Colonic mucosa (tissue), 4 donors: ENCODE measurements at regions not wholly inside any gene's neighbourhood (a gene's known extent, or its start where the extent isn't known, plus 50 kb on each side); places are given as distances from the start of the nearest gene placed in this dataset.

Experiments
- DNase-seq: peaks from one replicate; pipeline ENCODE4 v3.0.0-alpha.2; 2020
- H3K27ac ChIP-seq: fragments of 200-600 bp; one replicate; pipeline ENCODE4 v1.8.0; 2021
- H3K27me3 ChIP-seq: fragments of 200-600 bp; one replicate; pipeline ENCODE4 v1.8.0; 2021
- H3K36me3 ChIP-seq: fragments of 200-600 bp; one replicate; pipeline ENCODE4 v1.8.0; 2021
- H3K4me1 ChIP-seq: fragments of 200-600 bp; one replicate; pipeline ENCODE4 v1.8.0; 2021; ENCODE audit warnings: mild to moderate bottlenecking
- H3K4me3 ChIP-seq: fragments of 200-600 bp; one replicate; pipeline ENCODE4 v1.8.0; 2021
- H3K9ac ChIP-seq, 2 donors: one replicate each; pipeline ENCODE4 v1.7.0; 2013; ENCODE audit warnings: control low read depth in 2 of 2, low read depth in 2 of 2, low read length in 2 of 2
- H3K9me3 ChIP-seq: fragments of 200-600 bp; one replicate; pipeline ENCODE4 v1.8.0; 2021
- intact Hi-C: fragments of 100-400 bp; cut with DNase I; formaldehyde crosslinking; loops from one replicate; pipeline ENCODE4 v1.14.1; 2022
- TF ChIP-seq, protein P1 (sequence below): fragments of 200-600 bp; IDR thresholded peaks from one replicate; pipeline ENCODE4 v1.8.0; 2022; ENCODE audit warnings: antibody characterized with exemption, mild to moderate bottlenecking
- donor health status: healthy.
- donor health status: DM: no; HTN: no; CAD: no.
- donor health status: DM: no; HTN: no; CAD: no.

DNA sequence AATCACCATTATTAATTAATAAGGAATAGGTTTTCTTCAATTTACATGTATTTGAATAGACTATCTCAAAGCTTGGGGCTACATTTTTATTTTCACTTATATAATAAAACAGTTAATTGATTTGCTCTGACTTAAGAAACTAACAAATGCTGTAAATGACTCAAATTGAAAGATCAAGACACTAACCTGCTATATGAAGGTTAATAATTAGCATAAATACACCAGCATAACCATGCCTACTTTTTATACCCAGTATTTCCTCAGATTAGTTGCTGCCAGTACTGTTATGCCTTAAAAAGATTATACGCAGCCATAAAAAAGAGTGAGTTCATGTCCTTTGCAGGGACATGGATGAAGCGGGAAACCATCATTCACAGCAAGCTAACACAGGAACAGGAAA lies 1545.1 kb downstream of the AMY1C start:
- TF ChIP-seq, protein P1, sequence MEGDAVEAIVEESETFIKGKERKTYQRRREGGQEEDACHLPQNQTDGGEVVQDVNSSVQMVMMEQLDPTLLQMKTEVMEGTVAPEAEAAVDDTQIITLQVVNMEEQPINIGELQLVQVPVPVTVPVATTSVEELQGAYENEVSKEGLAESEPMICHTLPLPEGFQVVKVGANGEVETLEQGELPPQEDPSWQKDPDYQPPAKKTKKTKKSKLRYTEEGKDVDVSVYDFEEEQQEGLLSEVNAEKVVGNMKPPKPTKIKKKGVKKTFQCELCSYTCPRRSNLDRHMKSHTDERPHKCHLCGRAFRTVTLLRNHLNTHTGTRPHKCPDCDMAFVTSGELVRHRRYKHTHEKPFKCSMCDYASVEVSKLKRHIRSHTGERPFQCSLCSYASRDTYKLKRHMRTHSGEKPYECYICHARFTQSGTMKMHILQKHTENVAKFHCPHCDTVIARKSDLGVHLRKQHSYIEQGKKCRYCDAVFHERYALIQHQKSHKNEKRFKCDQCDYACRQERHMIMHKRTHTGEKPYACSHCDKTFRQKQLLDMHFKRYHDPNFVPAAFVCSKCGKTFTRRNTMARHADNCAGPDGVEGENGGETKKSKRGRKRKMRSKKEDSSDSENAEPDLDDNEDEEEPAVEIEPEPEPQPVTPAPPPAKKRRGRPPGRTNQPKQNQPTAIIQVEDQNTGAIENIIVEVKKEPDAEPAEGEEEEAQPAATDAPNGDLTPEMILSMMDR: no peak
- Histone ChIP-seq H3K4me3 (no peak overlapping the region), H3K27me3 (no peaks in the 10 kb centered on the region), H3K4me1 (no peaks in the 10 kb centered on the region), H3K36me3 (no peaks in the 10 kb centered on the region), H3K9ac (no peak overlapping the region), H3K27ac (no peak overlapping the region), H3K9me3 (no peaks in the 10 kb centered on the region)
- intact Hi-C loops: no loop called here
- DNase-seq: no peak

DNA sequence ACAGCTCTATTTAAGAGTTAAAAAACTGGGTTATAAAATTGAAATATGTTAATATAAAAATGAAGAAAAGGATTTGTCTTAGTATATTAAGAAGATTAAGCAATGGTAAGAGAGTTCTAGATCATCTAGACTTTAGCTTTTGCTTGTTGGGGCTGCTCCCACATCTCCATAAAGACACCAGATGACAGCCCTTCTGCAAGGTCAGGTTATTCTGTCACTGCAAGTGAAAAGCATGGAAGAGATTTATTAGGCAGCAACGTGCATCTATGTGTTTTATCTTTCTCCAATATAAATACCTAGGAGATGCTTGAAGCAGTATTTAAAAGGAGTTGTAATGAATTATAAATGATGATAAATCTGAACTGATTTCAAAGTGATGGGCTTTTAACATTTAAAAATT lies 1560.4 kb downstream of the AMY1C start:
- H3K27ac ChIP-seq: no peak overlapping the region
- intact Hi-C loops: no loop called here
- H3K9ac ChIP-seq: no peak overlapping the region
- H3K4me3 ChIP-seq: no peak overlapping the region
- no peak for DNase-seq
- H3K27me3 ChIP-seq: no peaks in the 10 kb centered on the region
- no peaks in the 10 kb centered on the region for H3K36me3 ChIP-seq
- no peaks in the 10 kb centered on the region for H3K9me3 ChIP-seq
- TF ChIP-seq, protein P1: no peak
- H3K4me1 ChIP-seq: no peaks in the 10 kb centered on the region

DNA sequence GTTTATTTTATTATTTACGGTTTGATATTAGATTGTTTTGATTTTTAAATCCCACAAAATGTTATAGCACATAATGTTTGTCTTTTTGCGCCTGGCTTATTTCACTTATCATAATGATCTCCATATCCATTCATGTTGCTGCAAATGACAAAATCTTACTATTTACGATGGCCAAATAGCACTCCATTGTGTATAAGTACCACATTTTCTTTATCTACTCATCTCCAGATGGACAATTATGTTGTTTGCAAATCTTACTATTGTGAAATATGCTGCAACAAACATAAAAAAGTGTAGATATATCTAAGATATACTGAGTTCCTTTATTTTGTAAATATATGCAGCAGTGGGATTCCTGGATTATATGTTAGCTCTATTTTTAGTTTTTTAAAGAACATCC lies 1568.3 kb downstream of the AMY1C start:
- Histone ChIP-seq H3K9me3 (no peaks in the 10 kb centered on the region), H3K9ac (no peak overlapping the region), H3K4me3 (no peak overlapping the region), H3K4me1 (no peaks in the 10 kb centered on the region), H3K27me3 (no peaks in the 10 kb centered on the region), H3K36me3 (no peaks in the 10 kb centered on the region), H3K27ac (no peak overlapping the region)
- intact Hi-C loops: no loop called here
- TF ChIP-seq, protein P1: no peak
- DNase-seq: no peak

DNA sequence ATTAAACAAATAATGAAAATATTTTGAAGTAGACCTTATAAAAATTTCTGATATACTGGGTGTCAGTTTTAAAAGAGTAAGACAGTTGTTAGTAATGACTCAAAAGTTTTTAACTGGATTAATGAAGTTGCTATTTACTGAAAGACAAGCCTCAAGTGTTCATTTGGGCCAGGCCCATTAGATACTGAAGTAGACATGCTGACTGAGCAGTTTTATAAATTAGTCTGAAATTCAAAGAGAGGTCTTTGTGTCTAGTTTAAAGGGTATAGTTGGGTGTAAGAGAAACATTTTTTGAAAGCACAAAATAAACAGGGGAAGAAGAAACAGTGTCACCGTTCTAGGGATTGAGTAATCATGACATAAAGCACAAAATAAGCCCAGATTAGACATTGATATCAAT lies 1577.2 kb downstream of the AMY1C start:
- H3K27ac ChIP-seq: no peak overlapping the region
- DNase-seq: no peak
- TF ChIP-seq, protein P1: no peak
- H3K4me3 ChIP-seq: no peak overlapping the region
- intact Hi-C loops: no loop called here
- no peaks in the 10 kb centered on the region for H3K27me3 ChIP-seq
- H3K9me3 ChIP-seq: no peaks in the 10 kb centered on the region
- no peaks in the 10 kb centered on the region for H3K4me1 ChIP-seq
- no peak overlapping the region for H3K9ac ChIP-seq
- no peaks in the 10 kb centered on the region for H3K36me3 ChIP-seq

DNA sequence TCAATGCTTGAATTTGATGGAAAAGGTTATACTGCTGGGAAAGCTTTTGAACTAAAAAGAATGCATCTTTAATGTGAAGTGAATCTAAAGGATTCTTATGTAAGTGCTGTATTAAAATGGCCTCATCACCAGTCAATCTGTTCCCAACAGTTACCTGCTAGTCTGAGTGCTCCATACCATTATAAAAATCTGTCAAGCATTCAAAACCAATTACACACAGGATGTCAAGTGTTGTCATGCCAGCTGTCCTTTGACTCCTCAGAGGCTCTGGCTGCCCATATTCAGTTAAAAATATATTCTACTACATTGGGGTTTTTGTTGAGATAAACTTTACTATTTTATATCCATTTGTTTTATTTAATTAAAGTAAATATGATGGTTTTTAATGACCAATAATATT lies 1587.7 kb downstream of the AMY1C start:
- intact Hi-C loops: no loop called here
- no peak for DNase-seq
- TF ChIP-seq, protein P1: no peak

DNA sequence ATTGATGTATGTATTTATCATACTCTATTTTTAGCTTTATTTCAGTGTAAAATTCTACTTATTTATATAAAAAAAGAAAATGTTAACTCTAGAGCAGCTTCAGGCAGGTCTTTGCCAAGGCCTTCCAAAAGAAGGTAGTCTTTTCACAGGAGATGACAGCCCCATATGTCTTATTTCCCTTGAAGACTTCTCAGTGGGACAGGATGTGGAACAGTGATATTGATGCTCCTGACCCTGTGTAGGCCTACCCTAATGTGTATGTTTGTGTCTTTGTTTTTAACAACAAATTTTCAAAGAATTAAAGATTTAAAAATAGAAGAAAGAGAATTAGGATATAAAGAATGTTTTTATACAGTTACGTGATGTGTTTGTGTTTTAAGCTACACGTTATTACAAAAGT lies 1593.6 kb downstream of the AMY1C start:
- no peaks in the 10 kb centered on the region for H3K9me3 ChIP-seq
- no peaks in the 10 kb centered on the region for H3K27me3 ChIP-seq
- H3K4me3 ChIP-seq: no peak overlapping the region
- TF ChIP-seq, protein P1: no peak
- no peak for DNase-seq
- H3K4me1 ChIP-seq: no peaks in the 10 kb centered on the region
- H3K36me3 ChIP-seq: no peaks in the 10 kb centered on the region
- no peak overlapping the region for H3K27ac ChIP-seq
- H3K9ac ChIP-seq: no peak overlapping the region
- intact Hi-C loops: no loop called here

More for the DNA sequence above, 1587.7 kb downstream of the AMY1C start:
- no peaks in the 10 kb centered on the region for H3K4me1 ChIP-seq
- H3K27ac ChIP-seq: no peak overlapping the region
- no peaks in the 10 kb centered on the region for H3K9me3 ChIP-seq
- no peaks in the 10 kb centered on the region for H3K36me3 ChIP-seq
- H3K9ac ChIP-seq: no peak overlapping the region
- H3K4me3 ChIP-seq: no peak overlapping the region
- H3K27me3 ChIP-seq: no peaks in the 10 kb centered on the region
